T-cell (primary cell): ENCODE measurements at regions not wholly inside any gene's neighbourhood (a gene's known extent, or its start where the extent isn't known, plus 50 kb on each side); places are given as distances from the start of the nearest gene placed in this dataset.
"Not testable (repeated sequence)": the region's sequence is repeated elsewhere in the genome, so short reads cannot be mapped to it uniquely, and the experiment has no call there.

ENCODE experiments used
- ATAC-seq, 4 experiments: fragments of 200-7000 bp in 3 of 4; fragments of 150-1000 bp in 1 of 4; cut with Tn5 transposase; replicated peaks in 1 of 4; 1 replicate in 3 of 4; 2 replicates in 1 of 4; pipeline ENCODE4 v1.10.0; 2021; ENCODE audit warnings: moderate library complexity in 3 of 4, mild to moderate bottlenecking in 2 of 4, moderate number of reproducible peaks in 1 of 4
- CTCF ChIA-PET, 2 donors: fragments of 300-600 bp; sonication (Branson Sonifier 250); formaldehyde crosslinking; loops; one replicate each; lab custom pipeline; 2022; ENCODE audit warnings: antibody characterized with exemption in 2 of 2; lab: Charles Lee
- POLR2A ChIA-PET, 2 donors: fragments of 300-600 bp; sonication (Branson Sonifier 250); formaldehyde crosslinking; loops; one replicate each; lab custom pipeline; 2022; ENCODE audit warnings: antibody characterized with exemption in 2 of 2; lab: Charles Lee
- DNase-seq, 35 experiments: peaks; one replicate each; pipeline versions ENCODE4 v3.0.0 to v3.0.0-alpha.2; 2013 to 2023
- H3K27ac ChIP-seq: one replicate; pipeline ENCODE4 v1.5.1; 2013; ENCODE audit warnings: low read length
- H3K27me3 ChIP-seq, 2 experiments: replicated peaks in 1 of 2; 1 replicate in 1 of 2; 2 replicates in 1 of 2; pipeline versions ENCODE4 v1.6.1 to v1.7.0; 2013; ENCODE audit warnings: low read length in 1 of 2, mixed read lengths in 1 of 2; ENCODE audit not compliant: control insufficient read depth in 2 of 2, insufficient read depth in 2 of 2; ENCODE audit errors: extremely low read depth in 1 of 2
- H3K36me3 ChIP-seq, 2 donors: 1 replicate in 1 of 2; 2 replicates in 1 of 2; pipeline versions ENCODE4 v1.6.1 to v1.7.0; 2013; ENCODE audit warnings: low read length in 1 of 2; ENCODE audit not compliant: control insufficient read depth in 2 of 2, insufficient read depth in 1 of 2; ENCODE audit errors: extremely low read depth in 1 of 2
- H3K4me1 ChIP-seq, 2 experiments: 1 replicate in 1 of 2; 2 replicates in 1 of 2; pipeline versions ENCODE4 v1.6.1 to v1.7.0; 2013; ENCODE audit warnings: low read length in 2 of 2, mixed read lengths in 1 of 2; ENCODE audit not compliant: insufficient read depth in 2 of 2, control insufficient read depth in 1 of 2; ENCODE audit errors: extremely low read depth in 1 of 2
- H3K4me3 ChIP-seq, 2 donors: 1 replicate in 1 of 2; 2 replicates in 1 of 2; pipeline versions ENCODE4 v1.5.1 to v1.7.0; 2013; ENCODE audit warnings: mild to moderate bottlenecking in 2 of 2, low read length in 1 of 2, moderate library complexity in 1 of 2; ENCODE audit not compliant: control insufficient read depth in 1 of 2; ENCODE audit errors: extremely low read depth in 1 of 2
- H3K9me3 ChIP-seq: 2 replicates; pipeline ENCODE4 v1.7.0; 2013
- H3K27ac Mint-ChIP-seq, 2 donors: one replicate each; pipeline ENCODE4 v1.8.0; 2020 to 2021; ENCODE audit warnings: mild to moderate bottlenecking in 2 of 2, mixed read lengths in 2 of 2
- H3K27me3 Mint-ChIP-seq, 2 donors: one replicate each; pipeline ENCODE4 v1.8.0; 2021 to 2022; ENCODE audit warnings: mixed read lengths in 2 of 2
- H3K36me3 Mint-ChIP-seq: one replicate; pipeline ENCODE4 v1.8.0; 2021; ENCODE audit warnings: mixed read lengths
- H3K4me1 Mint-ChIP-seq, 3 donors: one replicate each; pipeline ENCODE4 v1.8.0; 2020 to 2022; ENCODE audit warnings: mixed read lengths in 3 of 3, mild to moderate bottlenecking in 1 of 3
- H3K4me3 Mint-ChIP-seq, 3 donors: one replicate each; pipeline ENCODE4 v1.8.0; 2020 to 2022; ENCODE audit warnings: mild to moderate bottlenecking in 3 of 3, mixed read lengths in 3 of 3, moderate library complexity in 3 of 3
- H3K9me3 Mint-ChIP-seq, 3 donors: one replicate each; pipeline ENCODE4 v1.8.0; 2020 to 2022; ENCODE audit warnings: mixed read lengths in 3 of 3
- WGBS: methylation state at CpG from one replicate; pipeline ENCODE4 v1.1.5; 2013; ENCODE audit warnings: missing lambda C conversion rate; ENCODE audit not compliant: insufficient coverage; 5-methylcytosine and 5-hydroxymethylcytosine counted together

DNA sequence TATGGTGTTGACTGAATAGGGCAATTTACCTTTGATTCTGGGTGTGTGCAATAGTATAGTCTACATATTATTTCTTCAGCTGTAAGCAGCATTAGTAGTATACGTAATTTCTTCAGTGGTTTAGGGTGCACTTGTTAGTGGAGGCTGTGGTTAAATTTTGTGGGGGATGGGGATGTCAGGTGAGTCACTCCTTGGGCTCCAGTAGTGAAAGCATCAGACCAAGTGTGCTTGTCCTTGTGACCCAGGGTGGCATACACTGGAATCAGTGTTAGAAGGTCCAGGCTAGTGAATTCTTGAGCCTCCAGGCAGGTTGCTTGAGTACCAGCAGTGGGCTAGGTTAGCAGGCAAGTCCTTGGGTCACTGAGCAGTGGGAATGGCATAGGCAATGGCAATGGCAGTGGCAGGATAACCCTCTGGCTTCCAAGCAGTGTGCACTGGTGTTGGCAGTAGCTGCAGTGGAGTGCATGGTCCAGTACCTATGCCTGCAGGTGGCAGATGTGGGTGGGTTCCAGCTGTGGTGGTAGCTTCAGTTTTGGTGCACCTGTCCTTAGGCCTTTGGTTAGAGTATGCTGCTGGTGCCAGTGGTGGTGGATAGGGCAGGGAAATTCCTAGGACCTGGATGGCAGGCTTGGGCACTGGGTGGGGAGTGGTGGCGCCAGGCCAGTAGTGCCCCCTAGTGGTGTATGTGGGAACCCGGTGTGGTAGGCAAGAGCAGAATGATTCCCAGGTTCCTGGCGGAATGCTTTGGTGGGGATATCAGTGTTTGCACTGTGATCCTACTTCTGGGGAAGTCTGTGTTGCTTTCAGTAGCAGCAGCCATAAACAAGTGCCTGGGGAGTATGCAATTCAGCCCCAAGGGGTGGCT lies 531.0 kb downstream of the SMARCA1 start:
- Histone ChIP-seq H3K27me3 (no peaks in the 10 kb centered on the region), H3K4me3 (no peak overlapping the region), H3K4me1 (no peaks in the 10 kb centered on the region), H3K36me3 (no peaks in the 10 kb centered on the region), H3K27ac (no peak overlapping the region), H3K9me3 (no peaks in the 10 kb centered on the region)
- peaks cover 4 to 6% (median 4%) of the 10 kb centered on the region in 3 donors for H3K9me3 Mint-ChIP-seq
- no peak for ATAC-seq
- no peaks in the 10 kb centered on the region for H3K4me1 Mint-ChIP-seq
- ChIA-PET POLR2A (no interaction called here), CTCF (no interaction called here)
- DNase-seq: no peak
- no peak overlapping the region for H3K4me3 Mint-ChIP-seq
- H3K36me3 Mint-ChIP-seq: no peaks in the 10 kb centered on the region
- H3K27me3 Mint-ChIP-seq: peaks cover 2 to 8% of the 10 kb centered on the region in 2 donors
- no peak overlapping the region for H3K27ac Mint-ChIP-seq
- 100% methylated on average over 2 of the region's 4 CpGs for WGBS

DNA sequence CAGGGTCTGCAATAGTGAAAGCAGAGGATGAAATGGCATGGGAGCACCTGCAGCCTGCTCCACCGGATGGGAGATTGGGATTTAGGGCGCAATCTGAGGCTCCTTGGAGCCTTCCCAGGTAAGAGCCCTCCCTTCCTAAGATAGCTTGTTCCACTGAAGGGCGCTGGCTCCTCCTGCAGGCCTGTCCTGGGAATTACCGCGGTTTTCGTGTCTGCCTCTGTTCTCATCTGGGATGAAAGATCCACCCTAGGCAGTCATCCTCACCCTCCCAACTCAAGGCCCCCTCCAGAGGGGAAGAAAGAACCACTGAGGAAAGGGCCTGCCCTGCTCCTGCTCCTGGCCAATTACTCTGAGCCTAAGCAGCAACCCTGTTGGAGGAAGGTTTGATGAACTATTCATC lies 547.5 kb downstream of the SMARCA1 start:
- ATAC-seq (no peak), DNase-seq (peak in 2 of 35 experiments; percentile 0 to 1)
- no peak overlapping the region for H3K27ac Mint-ChIP-seq
- no peaks in the 10 kb centered on the region for H3K9me3 ChIP-seq
- H3K27ac ChIP-seq: no peak overlapping the region
- H3K4me1 ChIP-seq: no peaks in the 10 kb centered on the region
- peaks cover 0 to 5% of the 10 kb centered on the region in 2 experiments for H3K27me3 ChIP-seq
- H3K4me1 Mint-ChIP-seq: no peaks in the 10 kb centered on the region
- no peaks in the 10 kb centered on the region for H3K36me3 ChIP-seq
- H3K9me3 Mint-ChIP-seq: no peaks in the 10 kb centered on the region
- CTCF ChIA-PET: no interaction called here
- no peaks in the 10 kb centered on the region for H3K36me3 Mint-ChIP-seq
- POLR2A ChIA-PET: no interaction called here
- no peak overlapping the region for H3K4me3 Mint-ChIP-seq
- peaks cover 0 to 30% of the 10 kb centered on the region in 2 donors for H3K27me3 Mint-ChIP-seq
- WGBS: no CpG with 5 or more reads among the region's 6 CpGs
- H3K4me3 ChIP-seq: no peak overlapping the region

DNA sequence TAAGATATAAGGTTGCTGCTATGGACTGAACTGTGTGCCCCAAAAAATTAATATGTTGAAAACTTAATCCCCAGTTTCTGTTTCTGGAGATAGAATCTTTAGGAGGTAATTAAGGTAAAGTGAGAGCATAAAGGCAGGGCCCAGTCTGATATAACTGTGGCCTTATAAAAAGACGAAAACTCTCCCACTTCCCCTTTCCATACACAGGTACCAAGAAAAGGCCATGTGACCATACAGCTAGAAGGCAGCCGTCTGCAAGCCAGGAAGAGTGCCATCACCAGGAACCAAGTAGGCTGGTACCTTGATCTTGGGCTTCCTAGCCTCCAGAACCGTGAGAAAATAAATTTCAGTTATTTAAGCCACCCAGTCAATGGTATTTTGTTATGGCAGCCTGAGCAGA lies 550.3 kb downstream of the SMARCA1 start:
- Mint-ChIP-seq H3K9me3 (no peaks in the 10 kb centered on the region), H3K36me3 (no peaks in the 10 kb centered on the region), H3K27ac (no peak overlapping the region), H3K27me3 (peaks cover 0 to 26% of the 10 kb centered on the region in 2 donors), H3K4me1 (no peaks in the 10 kb centered on the region), H3K4me3 (no peak overlapping the region)
- ATAC-seq (no peak), DNase-seq (no peak)
- Histone ChIP-seq H3K27ac (no peak overlapping the region), H3K27me3 (peaks cover 0 to 5% of the 10 kb centered on the region in 2 experiments), H3K9me3 (no peaks in the 10 kb centered on the region), H3K4me1 (no peaks in the 10 kb centered on the region), H3K36me3 (no peaks in the 10 kb centered on the region), H3K4me3 (no peak overlapping the region)
- CTCF ChIA-PET: no interaction called here
- POLR2A ChIA-PET: no interaction called here
- WGBS: no CpG with 5 or more reads among the region's 3 CpGs

DNA sequence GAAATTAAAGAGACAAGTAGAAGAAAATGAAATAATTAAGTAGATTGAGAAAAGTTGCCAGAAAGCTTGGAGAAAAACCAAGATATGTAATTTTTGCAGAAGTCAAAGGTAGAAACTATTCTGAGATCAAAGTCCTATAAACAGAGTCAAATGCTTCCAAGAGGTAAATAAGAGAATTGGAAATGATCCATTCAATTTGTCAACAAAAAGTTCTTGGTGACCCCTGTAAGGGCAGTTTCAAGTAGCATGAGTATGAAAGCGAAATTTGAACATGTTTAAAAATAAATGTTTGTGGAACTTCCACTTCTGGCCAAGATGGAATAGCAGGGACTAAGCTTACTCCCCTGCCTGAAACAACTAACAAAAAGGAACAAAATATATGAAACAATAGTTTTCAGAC lies 562.0 kb downstream of the SMARCA1 start:
- no peaks in the 10 kb centered on the region for H3K4me1 Mint-ChIP-seq
- H3K9me3 ChIP-seq: no peaks in the 10 kb centered on the region
- POLR2A ChIA-PET: no interaction called here
- peaks cover 0 to 3% of the 10 kb centered on the region in 2 donors for H3K27me3 Mint-ChIP-seq
- no peaks in the 10 kb centered on the region for H3K4me1 ChIP-seq
- DNase-seq (no peak), ATAC-seq (no peak)
- CTCF ChIA-PET: no interaction called here
- H3K27ac ChIP-seq: no peak overlapping the region
- H3K27ac Mint-ChIP-seq: no peak overlapping the region
- no peak overlapping the region for H3K4me3 Mint-ChIP-seq
- no peak overlapping the region for H3K4me3 ChIP-seq
- no peaks in the 10 kb centered on the region for H3K36me3 ChIP-seq
- H3K9me3 Mint-ChIP-seq: no peaks in the 10 kb centered on the region
- no CpG with 5 or more reads among the region's 1 CpG for WGBS
- H3K27me3 ChIP-seq: no peaks in the 10 kb centered on the region
- no peaks in the 10 kb centered on the region for H3K36me3 Mint-ChIP-seq

DNA sequence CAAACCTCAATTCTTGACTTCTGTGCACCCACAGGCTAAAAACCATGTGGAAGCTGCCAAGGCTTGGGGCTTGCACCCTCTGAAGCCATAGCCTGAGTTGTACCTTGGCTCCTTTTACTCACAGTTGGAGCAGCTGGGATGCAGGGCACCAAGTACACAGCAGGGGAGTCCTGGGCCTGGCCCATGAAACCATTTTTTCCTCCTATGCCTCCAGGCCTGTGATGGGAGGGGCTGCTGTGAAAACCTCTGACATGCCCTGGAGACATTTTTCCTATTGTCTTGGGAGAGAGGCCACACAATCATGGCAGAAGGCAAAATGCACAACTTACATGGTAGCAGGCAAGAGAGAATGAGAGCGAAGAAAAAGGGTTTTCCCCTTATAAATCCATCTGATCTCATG lies 568.6 kb downstream of the SMARCA1 start:
- H3K4me3 ChIP-seq, H3K36me3 Mint-ChIP-seq, H3K27ac Mint-ChIP-seq, ATAC-seq, H3K4me1 Mint-ChIP-seq, POLR2A ChIA-PET, H3K27ac ChIP-seq, H3K4me1 ChIP-seq, H3K36me3 ChIP-seq, DNase-seq, H3K9me3 ChIP-seq, H3K27me3 ChIP-seq, H3K4me3 Mint-ChIP-seq, H3K9me3 Mint-ChIP-seq, CTCF ChIA-PET: not testable (repeated sequence)
- H3K27me3 Mint-ChIP-seq: peaks cover 2 to 14% of the 10 kb centered on the region in 2 donors
- no CpG with 5 or more reads among the region's 1 CpG for whole genome bisulfite sequencing

DNA sequence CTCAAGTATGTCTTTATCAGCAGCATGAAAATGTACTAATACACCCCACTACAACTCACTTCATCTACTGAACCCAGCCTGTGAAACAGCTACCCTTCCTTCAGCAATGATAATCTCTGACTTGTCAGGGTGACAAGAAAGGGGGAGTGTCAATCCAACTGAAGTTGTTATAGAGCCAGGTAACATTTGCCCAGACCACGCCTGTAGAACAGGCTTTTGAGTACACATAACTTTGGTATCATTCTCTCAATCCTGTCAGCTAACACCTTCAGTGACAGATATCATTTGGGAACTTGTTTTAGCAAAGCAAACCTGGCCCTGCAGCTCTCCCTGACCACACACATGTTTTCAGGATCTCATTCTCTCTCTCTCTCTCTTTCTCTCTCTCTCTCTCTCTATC lies 592.2 kb downstream of the SMARCA1 start:
- no peak overlapping the region for H3K27ac ChIP-seq
- no peaks in the 10 kb centered on the region for H3K9me3 ChIP-seq
- no peaks in the 10 kb centered on the region for H3K36me3 Mint-ChIP-seq
- WGBS: no CpG with 5 or more reads among the region's 1 CpG
- no peaks in the 10 kb centered on the region for H3K4me1 Mint-ChIP-seq
- peaks cover 0 to 26% of the 10 kb centered on the region in 2 donors for H3K27me3 Mint-ChIP-seq
- no peak overlapping the region for H3K4me3 ChIP-seq
- H3K36me3 ChIP-seq: no peaks in the 10 kb centered on the region
- DNase-seq: no peak
- no peaks in the 10 kb centered on the region for H3K27me3 ChIP-seq
- H3K4me3 Mint-ChIP-seq: no peak overlapping the region
- ChIA-PET POLR2A (no interaction called here), CTCF (no interaction called here)
- H3K27ac Mint-ChIP-seq: no peak overlapping the region
- ATAC-seq: no peak
- H3K9me3 Mint-ChIP-seq: peaks cover 0 to 8% (median 0%) of the 10 kb centered on the region in 3 donors
- H3K4me1 ChIP-seq: no peaks in the 10 kb centered on the region
